ENCODE measurements at regions not wholly inside any gene's neighbourhood (a gene's known extent, or its start where the extent isn't known, plus 50 kb on each side); places are given as distances from the start of the nearest gene placed in this dataset.
A peak's percentile ranks its signal among the peaks of the same experiment; 100 is the strongest.

- 78 to 85% methylated on average over 4 to 6 of the region's 6 CpGs for WGBS, 2 experiments (ENCODE audit: insufficient coverage in 1 of 2, insufficient read length in 1 of 2)
- Histone ChIP-seq H3K4me1 (ENCODE audit: control insufficient read depth, insufficient read depth, low read length) (peaks cover 3% of the 10 kb centered on the region), H3K27ac (ENCODE audit: low read depth, low read length) (no peak overlapping the region), H3K4me3 (ENCODE audit: low read length) (no peak overlapping the region), H3K36me3 (ENCODE audit: control insufficient read depth, insufficient read depth, low read length) (no peaks in the 10 kb centered on the region), H3K9ac (ENCODE audit: extremely low read depth, low read length, poor library complexity, severe bottlenecking) (no peak overlapping the region), H3K27me3 (ENCODE audit: control insufficient read depth, insufficient read depth, low read length, poor library complexity, severe bottlenecking) (no peaks in the 10 kb centered on the region), H3K9me3 (ENCODE audit: control insufficient read depth, low read length) (no peaks in the 10 kb centered on the region)
- Mint-ChIP-seq H3K27me3 (ENCODE audit: insufficient read depth) (peaks cover 2% of the 10 kb centered on the region), H3K27ac (no peak overlapping the region), H3K4me3 (no peak overlapping the region), H3K9me3 (no peaks in the 10 kb centered on the region), H3K4me1 (peaks cover 15% of the 10 kb centered on the region), H3K36me3 (ENCODE audit: low read depth) (no peaks in the 10 kb centered on the region)
- no peak for TF ChIP-seq CTCF (conservative IDR thresholded peaks at IDR 0.05)
- DNase-seq = peak; percentile 57
These were observed 194.5 kb upstream of the CDYL start for GRCh38 chr6:4581468-4582385.

- no peaks in the 10 kb centered on the region for H3K9me3 ChIP-seq (ENCODE audit: control insufficient read depth, low read length)
- H3K27ac Mint-ChIP-seq = no peak overlapping the region
- H3K4me3 Mint-ChIP-seq = no peak overlapping the region
- peaks cover 3% of the 10 kb centered on the region for H3K4me1 ChIP-seq (ENCODE audit: control insufficient read depth, insufficient read depth, low read length)
- H3K9me3 Mint-ChIP-seq = no peaks in the 10 kb centered on the region
- H3K9ac ChIP-seq (ENCODE audit: extremely low read depth, low read length, poor library complexity, severe bottlenecking) = no peak overlapping the region
- WGBS, 2 experiments (ENCODE audit: insufficient coverage in 1 of 2, insufficient read length in 1 of 2) = 89 to 100% methylated on average over 1 of the region's 1 CpG
- H3K4me3 ChIP-seq (ENCODE audit: low read length) = no peak overlapping the region
- peaks cover 2% of the 10 kb centered on the region for H3K27me3 Mint-ChIP-seq (ENCODE audit: insufficient read depth)
- H3K36me3 Mint-ChIP-seq (ENCODE audit: low read depth) = no peaks in the 10 kb centered on the region
- H3K27me3 ChIP-seq (ENCODE audit: control insufficient read depth, insufficient read depth, low read length, poor library complexity, severe bottlenecking) = no peaks in the 10 kb centered on the region
- no peaks in the 10 kb centered on the region for H3K36me3 ChIP-seq (ENCODE audit: control insufficient read depth, insufficient read depth, low read length)
- no peak for TF ChIP-seq CTCF (conservative IDR thresholded peaks at IDR 0.05)
- no peak for DNase-seq
- H3K27ac ChIP-seq (ENCODE audit: low read depth, low read length) = no peak overlapping the region
- peaks cover 15% of the 10 kb centered on the region for H3K4me1 Mint-ChIP-seq
These were observed 195.8 kb upstream of the CDYL start for GRCh38 chr6:4580361-4580760.

GRCh38 chr6:4577406-4577805, 198.8 kb upstream of the CDYL start:
- no peaks in the 10 kb centered on the region for H3K9me3 ChIP-seq (ENCODE audit: control insufficient read depth, low read length)
- H3K9ac ChIP-seq (ENCODE audit: extremely low read depth, low read length, poor library complexity, severe bottlenecking) = no peak overlapping the region
- no peaks in the 10 kb centered on the region for H3K9me3 Mint-ChIP-seq
- H3K27ac ChIP-seq (ENCODE audit: low read depth, low read length) = no peak overlapping the region
- TF ChIP-seq CTCF (conservative IDR thresholded peaks at IDR 0.05) = no peak
- no peaks in the 10 kb centered on the region for H3K4me1 ChIP-seq (ENCODE audit: control insufficient read depth, insufficient read depth, low read length)
- no peak overlapping the region for H3K27ac Mint-ChIP-seq
- no peak overlapping the region for H3K4me3 Mint-ChIP-seq
- WGBS, 2 experiments (ENCODE audit: insufficient coverage in 1 of 2, insufficient read length in 1 of 2) = 87 to 100% methylated on average over 1 to 2 of the region's 2 CpGs
- no peaks in the 10 kb centered on the region for H3K36me3 ChIP-seq (ENCODE audit: control insufficient read depth, insufficient read depth, low read length)
- H3K36me3 Mint-ChIP-seq (ENCODE audit: low read depth) = no peaks in the 10 kb centered on the region
- H3K4me3 ChIP-seq (ENCODE audit: low read length) = no peak overlapping the region
- no peaks in the 10 kb centered on the region for H3K27me3 ChIP-seq (ENCODE audit: control insufficient read depth, insufficient read depth, low read length, poor library complexity, severe bottlenecking)
- no peak for DNase-seq
- peaks cover 9% of the 10 kb centered on the region for H3K4me1 Mint-ChIP-seq
- peaks cover 2% of the 10 kb centered on the region for H3K27me3 Mint-ChIP-seq (ENCODE audit: insufficient read depth)

Data from endodermal cell (in vitro differentiated cells).